ENCODE measurements at regions not wholly inside any gene's neighbourhood (a gene's known extent, or its start where the extent isn't known, plus 50 kb on each side); places are given as distances from the start of the nearest gene placed in this dataset.

- TF ChIP-seq CTCF (IDR thresholded peaks at IDR 0.05) (no peak), POLR2A (IDR thresholded peaks at IDR 0.05) (no peak)
These were observed 63.7 kb upstream of the PRSS3 start for GRCh38 chr9:33731625-33732024.

Measured in heart left ventricle (tissue), 13 donors.